HG02943 (cell line): ENCODE measurements at regions not wholly inside any gene's neighbourhood (a gene's known extent, or its start where the extent isn't known, plus 50 kb on each side); places are given as distances from the start of the nearest gene placed in this dataset.

Source experiments
- ATAC-seq: cut with Tn5 transposase; IDR thresholded peaks from one replicate; pipeline ENCODE4 v1.9.1; 2021; ENCODE audit warnings: mild to moderate bottlenecking, low read depth, moderate library complexity; ENCODE audit not compliant: unreplicated experiment

DNA sequence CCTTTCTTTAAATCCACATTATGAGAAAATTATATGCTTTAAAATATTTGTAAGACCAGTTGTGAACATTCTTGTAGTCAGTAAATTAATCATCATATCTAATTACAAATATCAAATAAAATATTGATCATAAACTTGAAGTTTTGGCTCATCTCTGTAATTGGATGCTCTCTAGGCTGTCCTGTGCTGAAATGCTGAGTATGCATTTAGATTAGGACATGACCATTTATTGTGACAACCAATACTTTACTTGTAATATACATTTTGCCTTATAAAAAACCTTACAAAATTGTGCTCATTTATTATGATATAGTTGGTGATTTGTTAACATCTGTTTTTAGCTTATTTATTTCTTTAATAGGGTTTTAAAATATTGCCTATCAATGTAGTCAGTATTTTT lies 116.1 kb upstream of the DOCK10 start:
- ATAC-seq, result no peak

DNA sequence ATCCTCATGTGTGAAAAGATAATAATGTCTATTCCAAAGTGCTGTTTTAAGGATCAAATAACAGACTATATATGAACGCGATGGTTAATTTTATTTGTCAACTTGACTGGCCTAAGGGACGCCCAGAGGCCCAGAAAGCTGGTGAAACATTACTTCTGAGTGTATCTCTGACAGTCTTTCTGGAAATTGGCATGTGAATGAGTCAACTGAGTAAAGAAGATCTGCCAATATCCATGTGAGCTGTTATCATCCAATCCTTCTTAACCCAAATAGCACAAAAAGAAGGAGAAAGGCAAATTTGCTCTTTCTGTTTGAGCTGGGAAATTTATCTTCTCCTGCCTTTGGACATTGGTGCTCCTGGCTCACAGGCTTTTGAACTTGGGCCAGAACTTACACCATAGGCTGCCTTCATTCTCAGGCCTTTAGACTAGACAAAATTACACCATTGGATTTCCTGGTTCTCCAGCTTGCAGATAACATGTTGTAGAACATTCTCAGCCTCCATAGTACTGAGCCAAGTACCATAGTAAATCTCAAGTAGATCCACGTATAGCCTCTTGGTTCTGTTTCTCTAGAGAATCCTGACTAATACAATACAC lies 114.7 kb upstream of the DOCK10 start:
- no peak for ATAC-seq

DNA sequence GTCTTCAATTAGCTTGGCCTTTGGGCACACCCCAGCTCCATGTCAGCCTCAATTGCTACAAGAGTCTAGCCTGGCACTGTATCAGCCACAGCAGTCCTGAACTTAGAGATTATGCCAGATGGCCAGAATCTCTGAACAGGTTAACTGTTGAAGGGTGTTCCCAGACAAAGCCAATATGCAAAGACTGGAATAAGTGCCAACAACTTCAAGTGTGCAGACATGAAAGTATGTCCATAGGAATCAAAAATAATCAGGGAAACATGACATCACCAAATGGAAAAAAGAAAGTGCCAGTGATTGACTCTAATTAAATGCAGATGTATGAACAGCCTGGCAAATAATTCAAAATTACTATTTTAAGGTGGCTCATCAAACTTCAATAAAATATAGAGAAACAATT lies 98.5 kb upstream of the DOCK10 start:
- ATAC-seq, result no peak

- no peak for ATAC-seq
Observed at GRCh38 chr2:225137971-225138370, 95.7 kb upstream of the DOCK10 start.

DNA sequence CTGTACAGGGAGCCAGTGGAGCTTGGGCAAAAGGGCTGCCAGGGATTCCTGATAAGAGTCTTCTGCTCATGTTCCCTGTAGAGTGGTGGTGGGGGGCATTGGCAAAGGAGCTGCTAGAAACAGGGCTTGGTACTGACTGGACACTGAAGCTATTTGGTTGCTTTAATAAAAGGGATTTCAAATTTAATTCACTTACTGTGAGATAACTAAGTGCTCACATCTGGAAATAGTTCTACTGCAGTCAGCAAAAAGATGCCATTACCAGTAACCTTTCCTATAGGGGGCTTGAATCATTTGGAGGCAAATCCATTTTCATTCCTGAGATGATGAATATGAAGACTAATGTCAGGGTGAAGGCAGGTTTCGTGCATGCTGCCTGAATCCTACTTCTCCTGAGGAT lies 94.3 kb upstream of the DOCK10 start:
- no peak for ATAC-seq

GRCh38 chr2:225131898-225132297 lies 89.6 kb upstream of the DOCK10 start:
- ATAC-seq, result no peak

DNA sequence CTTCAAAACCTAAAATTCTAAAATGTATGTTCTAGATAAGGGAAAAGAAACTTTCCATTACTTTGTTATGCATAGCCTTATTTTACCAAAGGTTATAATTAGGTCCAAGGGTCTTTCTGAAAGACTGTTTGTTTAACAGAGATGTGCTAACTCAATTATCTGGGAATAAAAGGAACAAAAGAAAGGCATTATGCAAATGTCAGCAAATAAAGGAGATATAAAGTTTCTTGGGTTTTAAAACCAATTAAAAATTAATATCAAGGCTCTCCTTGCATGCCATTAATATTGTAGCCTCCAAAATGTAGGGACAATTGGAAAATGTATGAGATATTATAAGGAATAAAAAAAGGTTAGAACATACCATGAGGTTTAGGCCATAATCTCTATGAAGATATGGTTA lies 87.8 kb upstream of the DOCK10 start:
- ATAC-seq, result no peak

GRCh38 chr2:225124311-225125017 lies 82.2 kb upstream of the DOCK10 start:
- no peak for ATAC-seq

- ATAC-seq, result no peak
Observed at GRCh38 chr2:225122583-225123486, 80.6 kb upstream of the DOCK10 start.

DNA sequence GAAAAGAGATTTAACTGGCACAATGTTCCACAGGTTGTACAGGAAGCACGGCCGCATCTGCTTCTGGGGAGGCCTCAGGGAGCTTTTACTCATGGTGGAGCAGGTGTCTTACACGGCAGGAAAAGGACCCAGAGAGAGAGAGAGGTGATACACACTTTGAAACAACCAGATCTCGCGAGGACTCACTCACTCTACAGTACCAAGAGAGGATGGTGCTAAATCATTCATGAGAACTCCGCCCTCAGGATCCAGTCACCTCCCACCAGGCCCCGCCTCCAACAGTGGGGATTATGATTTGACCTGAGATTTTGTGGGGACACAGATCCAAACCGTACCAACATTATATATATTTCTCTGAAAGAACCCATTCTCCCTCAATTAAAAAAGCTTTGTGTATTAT lies 79.7 kb upstream of the DOCK10 start:
- no peak for ATAC-seq

DNA sequence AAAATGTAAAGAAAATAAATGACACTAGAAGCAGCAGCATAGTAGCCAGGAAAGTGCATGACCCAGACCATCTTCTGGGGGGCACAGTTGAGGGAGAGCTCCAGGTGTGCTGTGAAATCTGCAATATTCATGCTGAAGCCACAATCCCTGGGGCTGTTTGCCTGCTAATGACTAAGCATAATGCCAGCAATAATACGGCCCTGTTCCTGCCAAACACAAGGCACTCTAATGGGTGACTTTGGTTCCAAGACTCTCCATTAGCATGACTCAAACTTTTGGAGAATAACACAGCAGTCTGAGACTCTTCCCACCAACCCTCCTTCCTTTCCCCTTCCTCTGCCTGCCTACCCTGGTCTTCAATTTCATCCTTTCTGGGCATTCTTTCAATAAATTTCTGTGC lies 77.9 kb upstream of the DOCK10 start:
- ATAC-seq, result no peak

GRCh38 chr2:225117051-225117716 lies 74.9 kb upstream of the DOCK10 start:
- ATAC-seq, result no peak

- ATAC-seq, result no peak
Observed at GRCh38 chr2:225114786-225115323, 72.6 kb upstream of the DOCK10 start.

- ATAC-seq, result no peak
Observed at GRCh38 chr2:225113371-225114015, 71.2 kb upstream of the DOCK10 start.

GRCh38 chr2:225112362-225113126 lies 70.3 kb upstream of the DOCK10 start:
- ATAC-seq, result no peak

- ATAC-seq, result no peak
Observed at GRCh38 chr2:225108805-225109204, 66.5 kb upstream of the DOCK10 start.

DNA sequence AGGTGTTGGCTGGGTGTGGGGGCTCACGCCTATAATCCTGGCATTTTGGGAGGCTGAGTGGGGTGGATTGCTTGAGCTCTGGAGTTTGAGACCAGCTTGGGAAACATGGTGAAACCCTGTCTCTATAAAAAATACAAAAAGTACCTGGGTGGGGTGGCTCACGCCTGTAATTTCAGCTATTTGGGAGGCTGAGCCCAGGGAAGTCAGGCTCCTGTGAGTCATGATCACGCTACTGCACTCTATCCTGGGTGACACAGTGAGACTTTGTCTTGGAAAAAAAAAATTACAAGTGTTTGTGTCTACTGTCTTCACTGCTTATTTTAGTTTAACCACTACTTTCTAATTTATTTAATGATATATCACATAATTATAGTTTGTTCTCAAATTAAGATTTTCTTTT lies 62.7 kb upstream of the DOCK10 start:
- no peak for ATAC-seq

- no peak for ATAC-seq
Observed at GRCh38 chr2:225104321-225104720, 62.1 kb upstream of the DOCK10 start.

- no peak for ATAC-seq
Observed at GRCh38 chr2:225103737-225104141, 61.5 kb upstream of the DOCK10 start.
